Mesothelial cell of epicardium (in vitro differentiated cells): ENCODE measurements at regions not wholly inside any gene's neighbourhood (a gene's known extent, or its start where the extent isn't known, plus 50 kb on each side); places are given as distances from the start of the nearest gene placed in this dataset.

Experiments
- DNase-seq, 2 experiments: peaks; one replicate each; pipeline ENCODE4 v3.0.0; 2021; ENCODE audit warnings: low spot score in 2 of 2; ENCODE audit not compliant: unreplicated experiment in 2 of 2
- H3K27ac Mint-ChIP-seq: 2 replicates; pipeline ENCODE4 v1.8.0; 2021; ENCODE audit warnings: mixed read lengths
- H3K27me3 Mint-ChIP-seq: 2 replicates; pipeline ENCODE4 v1.8.0; 2021; ENCODE audit warnings: low read depth, mixed read lengths
- H3K36me3 Mint-ChIP-seq: 2 replicates; pipeline ENCODE4 v1.8.0; 2021; ENCODE audit warnings: mixed read lengths
- H3K4me1 Mint-ChIP-seq: 2 replicates; pipeline ENCODE4 v1.8.0; 2021; ENCODE audit warnings: mixed read lengths
- H3K4me3 Mint-ChIP-seq: 2 replicates; pipeline ENCODE4 v1.8.0; 2021; ENCODE audit warnings: mild to moderate bottlenecking, moderate library complexity, mixed read lengths
- H3K9me3 Mint-ChIP-seq: 2 replicates; pipeline ENCODE4 v1.8.0; 2021; ENCODE audit warnings: mixed read lengths
- CTCF ChIP-seq: fragments of 200-600 bp; sonication (generic); IDR thresholded peaks from one replicate; pipeline ENCODE4 v1.5.0; 2021; ENCODE audit warnings: antibody characterized with exemption; ENCODE audit not compliant: unreplicated experiment

GRCh38 chr6:165117121-165117520, 192.3 kb downstream of the C6orf118 start:
- Mint-ChIP-seq H3K9me3 (peaks cover 30% of the 10 kb centered on the region), H3K4me3 (no peak overlapping the region), H3K36me3 (no peaks in the 10 kb centered on the region), H3K27me3 (no peaks in the 10 kb centered on the region), H3K27ac (no peak overlapping the region), H3K4me1 (no peaks in the 10 kb centered on the region)
- DNase-seq: no peak
- no peak for TF ChIP-seq CTCF

GRCh38 chr6:165110860-165111259, 198.5 kb downstream of the C6orf118 start:
- peaks cover 39% of the 10 kb centered on the region for H3K9me3 Mint-ChIP-seq
- DNase-seq: no peak
- no peak for TF ChIP-seq CTCF
- H3K36me3 Mint-ChIP-seq: no peaks in the 10 kb centered on the region
- no peak overlapping the region for H3K4me3 Mint-ChIP-seq
- H3K4me1 Mint-ChIP-seq: no peaks in the 10 kb centered on the region
- H3K27me3 Mint-ChIP-seq: no peaks in the 10 kb centered on the region
- H3K27ac Mint-ChIP-seq: no peak overlapping the region

GRCh38 chr6:165109011-165109410, 200.4 kb downstream of the C6orf118 start:
- TF ChIP-seq CTCF: no peak
- no peaks in the 10 kb centered on the region for H3K36me3 Mint-ChIP-seq
- H3K27ac Mint-ChIP-seq: no peak overlapping the region
- no peaks in the 10 kb centered on the region for H3K27me3 Mint-ChIP-seq
- H3K4me3 Mint-ChIP-seq: no peak overlapping the region
- peaks cover 24% of the 10 kb centered on the region for H3K9me3 Mint-ChIP-seq
- no peak for DNase-seq
- H3K4me1 Mint-ChIP-seq: no peaks in the 10 kb centered on the region

- TF ChIP-seq CTCF: no peak
- H3K4me1 Mint-ChIP-seq: no peaks in the 10 kb centered on the region
- H3K9me3 Mint-ChIP-seq: peaks cover 9% of the 10 kb centered on the region
- no peak overlapping the region for H3K4me3 Mint-ChIP-seq
- DNase-seq: no peak
- H3K36me3 Mint-ChIP-seq: no peaks in the 10 kb centered on the region
- H3K27ac Mint-ChIP-seq: no peak overlapping the region
- no peaks in the 10 kb centered on the region for H3K27me3 Mint-ChIP-seq
Observed at GRCh38 chr6:165106261-165106660, 203.1 kb downstream of the C6orf118 start.

- peaks cover 40% of the 10 kb centered on the region for H3K9me3 Mint-ChIP-seq
- no peaks in the 10 kb centered on the region for H3K36me3 Mint-ChIP-seq
- no peak overlapping the region for H3K27ac Mint-ChIP-seq
- no peak for TF ChIP-seq CTCF
- no peak for DNase-seq
- H3K4me1 Mint-ChIP-seq: no peaks in the 10 kb centered on the region
- H3K27me3 Mint-ChIP-seq: no peaks in the 10 kb centered on the region
- no peak overlapping the region for H3K4me3 Mint-ChIP-seq
Observed at GRCh38 chr6:165098165-165098564, 211.2 kb downstream of the C6orf118 start.

GRCh38 chr6:165096868-165097267, 212.5 kb downstream of the C6orf118 start:
- Mint-ChIP-seq H3K9me3 (peaks cover 42% of the 10 kb centered on the region), H3K27me3 (no peaks in the 10 kb centered on the region), H3K36me3 (no peaks in the 10 kb centered on the region), H3K4me3 (no peak overlapping the region), H3K27ac (no peak overlapping the region), H3K4me1 (no peaks in the 10 kb centered on the region)
- no peak for DNase-seq
- TF ChIP-seq CTCF: no peak
